HEK293T (cell line): ENCODE measurements at regions not wholly inside any gene's neighbourhood (a gene's known extent, or its start where the extent isn't known, plus 50 kb on each side); places are given as distances from the start of the nearest gene placed in this dataset.

ENCODE experiments used
- CTCF ChIA-PET: fragments of 350-600 bp; formaldehyde crosslinking; extraction: SDS; loops from one replicate; lab custom pipeline; 2021; ENCODE audit warnings: antibody characterized with exemption, inconsistent platforms; lab: Yijun Ruan, JAX
- POLR2A ChIA-PET: fragments of 350-600 bp; formaldehyde crosslinking; extraction: SDS; loops from one replicate; lab custom pipeline; 2020; ENCODE audit warnings: antibody characterized with exemption, inconsistent platforms; lab: Yijun Ruan, JAX
- DNase-seq: peaks from one replicate; pipeline ENCODE4 v3.0.0; 2012; ENCODE audit warnings: mixed read lengths; ENCODE audit errors: extremely low spot score
- ARNT ChIP-seq: fragments of 450-650 bp; IDR thresholded peaks from 2 replicates; pipeline ENCODE4 v1.6.1; 2017; ENCODE audit warnings: mild to moderate bottlenecking
- BHLHE40 ChIP-seq: fragments of 450-650 bp; IDR thresholded peaks from 2 replicates; pipeline ENCODE4 v1.6.1; 2016; ENCODE audit warnings: mild to moderate bottlenecking, moderate library complexity, borderline replicate concordance
- CTBP1 ChIP-seq: fragments of 450-650 bp; IDR thresholded peaks from 2 replicates; pipeline ENCODE4 v1.6.1; 2016; ENCODE audit warnings: borderline replicate concordance
- ELF4 ChIP-seq: fragments of 450-650 bp; IDR thresholded peaks from 2 replicates; pipeline ENCODE4 v1.6.1; 2017; ENCODE audit warnings: antibody characterized with exemption
- FOXA1 ChIP-seq: fragments of 450-650 bp; IDR thresholded peaks from 2 replicates; pipeline ENCODE4 v1.6.1; 2016; ENCODE audit warnings: mild to moderate bottlenecking
- FOXK2 ChIP-seq: fragments of 450-650 bp; IDR thresholded peaks from 2 replicates; pipeline ENCODE4 v1.6.1; 2016; ENCODE audit warnings: mild to moderate bottlenecking
- FOXM1 ChIP-seq: fragments of 450-650 bp; IDR thresholded peaks from 2 replicates; pipeline ENCODE4 v1.6.1; 2017; ENCODE audit warnings: mild to moderate bottlenecking, borderline replicate concordance
- HDGF ChIP-seq: fragments of 450-650 bp; IDR thresholded peaks from 2 replicates; pipeline ENCODE4 v1.6.1; 2017; ENCODE audit warnings: antibody characterized with exemption, borderline replicate concordance
- L3MBTL2 ChIP-seq: fragments of 450-650 bp; conservative IDR thresholded peaks from 2 replicates; pipeline ENCODE4 v1.6.1; 2016; ENCODE audit warnings: mild to moderate bottlenecking
- LEF1 ChIP-seq: fragments of 450-650 bp; IDR thresholded peaks from 2 replicates; pipeline ENCODE4 v1.6.1; 2017; ENCODE audit warnings: mild to moderate bottlenecking, borderline replicate concordance
- NFRKB ChIP-seq: fragments of 450-650 bp; IDR thresholded peaks from 2 replicates; pipeline ENCODE4 v1.6.1; 2016; ENCODE audit warnings: mild to moderate bottlenecking, moderate library complexity
- PKNOX1 ChIP-seq: fragments of 450-650 bp; IDR thresholded peaks from 2 replicates; pipeline ENCODE4 v1.6.1; 2016
- SP1 ChIP-seq: fragments of 450-650 bp; IDR thresholded peaks from 2 replicates; pipeline ENCODE4 v1.6.1; 2017
- SUZ12 ChIP-seq: fragments of 450-650 bp; IDR thresholded peaks from 2 replicates; pipeline ENCODE4 v1.6.1; 2016; ENCODE audit warnings: mild to moderate bottlenecking
- TARDBP ChIP-seq: fragments of 450-650 bp; IDR thresholded peaks from 2 replicates; pipeline ENCODE4 v1.6.1; 2016
- ZNF384 ChIP-seq: fragments of 450-650 bp; IDR thresholded peaks from 2 replicates; pipeline ENCODE4 v1.6.1; 2016

GRCh38 chr16:87133966-87134627 is 183.1 kb downstream of the C16orf95 start:
- no peak for TF ChIP-seq BHLHE40
- TF ChIP-seq ELF4, result no peak
- no peak for TF ChIP-seq PKNOX1
- TF ChIP-seq LEF1, result no peak
- no peak for TF ChIP-seq NFRKB
- TF ChIP-seq FOXM1, result no peak
- TF ChIP-seq L3MBTL2, result no peak
- TF ChIP-seq ARNT, result no peak
- no peak for TF ChIP-seq SUZ12
- TF ChIP-seq CTBP1, result no peak
- no peak for TF ChIP-seq ZNF384
- TF ChIP-seq HDGF, result no peak
- no peak for TF ChIP-seq FOXA1
- TF ChIP-seq TARDBP, result no peak
- TF ChIP-seq FOXK2, result no peak
- TF ChIP-seq SP1, result no peak
- CTCF ChIA-PET, result no interaction called here
- no peak for DNase-seq
- POLR2A ChIA-PET, result no interaction called here

- POLR2A ChIA-PET, result no interaction called here
- DNase-seq, result no peak
- TF ChIP-seq FOXK2 (no peak), HDGF (no peak), FOXA1 (no peak), FOXM1 (no peak), ELF4 (no peak)
- CTCF ChIA-PET, result no interaction called here
Observed at GRCh38 chr16:87134628-87134995, 182.6 kb downstream of the C16orf95 start.

GRCh38 chr16:87135246-87136030 is 181.8 kb downstream of the C16orf95 start:
- DNase-seq, result no peak
- TF ChIP-seq SP1, result no peak
- ChIA-PET POLR2A (no interaction called here), CTCF (no interaction called here)

- CTCF ChIA-PET, result no interaction called here
- POLR2A ChIA-PET, result no interaction called here
- TF ChIP-seq CTBP1 (no peak), LEF1 (no peak), ZNF384 (no peak), HDGF (no peak), ELF4 (no peak), SP1 (no peak), L3MBTL2 (no peak), NFRKB (no peak), FOXM1 (no peak), FOXK2 (no peak), TARDBP (no peak), BHLHE40 (no peak), FOXA1 (no peak), SUZ12 (no peak)
- DNase-seq, result no peak
Observed at GRCh38 chr16:87138316-87138715, 178.9 kb downstream of the C16orf95 start.

GRCh38 chr16:87138738-87139267 is 178.4 kb downstream of the C16orf95 start:
- TF ChIP-seq BHLHE40 (no peak), ZNF384 (no peak), FOXA1 (no peak), HDGF (no peak), FOXK2 (no peak), SP1 (no peak), CTBP1 (no peak), TARDBP (no peak), SUZ12 (no peak), PKNOX1 (no peak), LEF1 (no peak), ELF4 (no peak), L3MBTL2 (no peak)
- DNase-seq, result no peak
- POLR2A ChIA-PET, result no interaction called here
- CTCF ChIA-PET, result no interaction called here

- DNase-seq, result no peak
- ChIA-PET POLR2A (no interaction called here), CTCF (no interaction called here)
- TF ChIP-seq PKNOX1 (no peak), FOXM1 (no peak), LEF1 (no peak), NFRKB (no peak), SUZ12 (no peak), SP1 (no peak), FOXA1 (no peak), FOXK2 (no peak), BHLHE40 (no peak), ARNT (no peak), ZNF384 (no peak), ELF4 (no peak)
Observed at GRCh38 chr16:87140211-87141200, 176.7 kb downstream of the C16orf95 start.
